ENCODE measurements at regions not wholly inside any gene's neighbourhood (a gene's known extent, or its start where the extent isn't known, plus 50 kb on each side); places are given as distances from the start of the nearest gene placed in this dataset.

DNA sequence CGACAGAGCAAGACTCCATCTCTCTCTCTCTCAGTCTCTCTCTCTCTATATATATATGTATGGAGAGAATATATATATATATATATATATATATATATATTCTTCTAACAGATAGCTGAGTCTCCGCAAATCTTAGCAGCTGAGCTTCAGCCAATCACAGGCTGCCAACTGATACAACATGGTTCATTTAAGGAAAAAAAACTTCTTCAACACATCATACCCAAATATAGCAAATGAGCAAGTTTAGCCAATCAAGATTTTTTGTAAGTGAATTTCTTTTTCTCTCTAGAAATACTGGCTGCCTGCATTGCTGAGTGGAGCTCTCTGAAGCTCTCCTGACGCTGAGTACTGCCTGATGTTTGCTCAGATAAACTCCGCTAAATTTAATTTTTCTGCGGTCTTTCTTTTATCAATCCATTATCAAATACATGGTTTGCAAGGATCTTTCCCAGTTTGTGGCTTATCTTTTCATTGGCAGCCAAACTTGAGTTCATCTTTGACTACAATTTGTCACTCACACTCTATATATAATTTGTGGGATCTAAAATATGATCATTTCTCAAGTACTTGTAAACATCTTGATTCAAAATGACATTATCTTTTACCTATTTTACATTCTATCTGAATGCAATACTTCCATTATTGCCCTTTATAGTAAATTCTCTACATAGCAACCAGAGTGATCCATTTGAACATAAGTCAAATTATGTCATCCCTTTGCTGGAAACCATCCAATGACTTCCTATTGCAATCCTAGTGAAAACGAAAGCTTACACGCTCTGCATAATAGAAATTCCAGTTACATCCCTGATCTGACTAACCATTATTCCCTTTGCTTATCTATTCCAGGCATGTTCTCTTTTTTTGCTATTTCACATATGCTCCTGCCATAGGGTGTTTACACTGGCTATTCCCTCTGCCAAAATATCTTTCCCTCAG, 2131.7 kb downstream of the MRPL39 start:
- TF ChIP-seq, protein P1, sequence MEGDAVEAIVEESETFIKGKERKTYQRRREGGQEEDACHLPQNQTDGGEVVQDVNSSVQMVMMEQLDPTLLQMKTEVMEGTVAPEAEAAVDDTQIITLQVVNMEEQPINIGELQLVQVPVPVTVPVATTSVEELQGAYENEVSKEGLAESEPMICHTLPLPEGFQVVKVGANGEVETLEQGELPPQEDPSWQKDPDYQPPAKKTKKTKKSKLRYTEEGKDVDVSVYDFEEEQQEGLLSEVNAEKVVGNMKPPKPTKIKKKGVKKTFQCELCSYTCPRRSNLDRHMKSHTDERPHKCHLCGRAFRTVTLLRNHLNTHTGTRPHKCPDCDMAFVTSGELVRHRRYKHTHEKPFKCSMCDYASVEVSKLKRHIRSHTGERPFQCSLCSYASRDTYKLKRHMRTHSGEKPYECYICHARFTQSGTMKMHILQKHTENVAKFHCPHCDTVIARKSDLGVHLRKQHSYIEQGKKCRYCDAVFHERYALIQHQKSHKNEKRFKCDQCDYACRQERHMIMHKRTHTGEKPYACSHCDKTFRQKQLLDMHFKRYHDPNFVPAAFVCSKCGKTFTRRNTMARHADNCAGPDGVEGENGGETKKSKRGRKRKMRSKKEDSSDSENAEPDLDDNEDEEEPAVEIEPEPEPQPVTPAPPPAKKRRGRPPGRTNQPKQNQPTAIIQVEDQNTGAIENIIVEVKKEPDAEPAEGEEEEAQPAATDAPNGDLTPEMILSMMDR (IDR thresholded peaks at IDR 0.05; ENCODE audit: borderline replicate concordance, extremely low read depth, low read length, poor library complexity, severe bottlenecking): no peak
- TF ChIP-seq EZH2 (IDR thresholded peaks at IDR 0.05; ENCODE audit: borderline replicate concordance, low read depth, low read length, severe bottlenecking): no peak

Measured in DND-41 (cell line).